ENCODE measurements at regions not wholly inside any gene's neighbourhood (a gene's known extent, or its start where the extent isn't known, plus 50 kb on each side); places are given as distances from the start of the nearest gene placed in this dataset.

DNA sequence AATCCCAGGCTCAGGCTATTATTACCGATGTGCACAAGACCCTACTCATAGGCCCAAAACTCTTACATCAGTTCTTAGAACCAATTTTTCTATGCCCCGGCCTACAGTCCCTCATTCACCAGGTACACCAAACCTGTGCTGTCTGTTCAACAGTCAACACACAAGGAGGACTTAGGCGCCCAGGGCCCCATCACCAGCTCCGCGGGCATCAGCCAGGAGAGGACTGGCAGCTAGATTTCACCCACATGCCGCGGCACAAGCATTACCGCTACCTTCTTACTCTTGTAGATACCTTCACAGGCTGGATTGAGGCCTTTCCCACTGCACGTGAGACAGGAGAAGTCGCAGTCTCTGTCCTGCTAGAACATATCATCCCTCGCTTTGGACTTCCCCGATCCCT lies 962.5 kb downstream of the RPA4 start:
- intact Hi-C loops (cut with micrococcal nuclease): no loop called here
- no peak overlapping the region for H3K4me3 Mint-ChIP-seq
- H3K27me3 Mint-ChIP-seq (ENCODE audit: low read depth): no peaks in the 10 kb centered on the region
- DNase-seq: no peak
- peaks cover 13% of the 10 kb centered on the region for H3K9me3 Mint-ChIP-seq
- H3K27ac Mint-ChIP-seq: no peak overlapping the region
- CTCF ChIA-PET: no interaction called here
- H3K4me1 Mint-ChIP-seq (ENCODE audit: low read depth): no peaks in the 10 kb centered on the region
- H3K36me3 Mint-ChIP-seq (ENCODE audit: low read depth): no peaks in the 10 kb centered on the region

DNA sequence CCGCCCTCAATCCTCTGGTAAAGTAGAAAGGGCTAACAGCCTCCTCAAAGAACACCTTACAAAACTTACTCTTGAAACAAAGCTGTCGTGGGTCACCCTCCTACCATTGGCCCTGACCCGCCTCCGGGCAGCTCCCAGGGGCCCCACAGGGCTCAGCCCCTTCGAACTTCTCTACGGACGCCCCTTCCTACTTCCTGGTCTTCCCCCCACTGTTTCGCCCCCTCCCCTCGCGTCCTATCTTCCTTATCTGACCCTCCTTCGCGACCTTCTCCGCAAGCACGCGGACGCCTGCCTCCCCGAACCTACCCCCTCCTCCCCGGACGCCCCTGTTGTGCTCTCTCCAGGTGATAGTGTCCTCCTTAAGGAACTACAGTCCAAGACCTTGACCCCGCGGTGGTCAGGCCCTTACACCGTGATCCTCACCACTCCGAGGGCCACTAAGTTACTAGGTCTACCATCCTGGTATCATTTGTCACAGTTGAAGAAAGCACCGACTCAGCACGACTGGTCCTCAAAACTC lies 963.1 kb downstream of the RPA4 start:
- H3K36me3 Mint-ChIP-seq (ENCODE audit: low read depth): no peaks in the 10 kb centered on the region
- CTCF ChIA-PET: no interaction called here
- H3K4me3 Mint-ChIP-seq: no peak overlapping the region
- no peaks in the 10 kb centered on the region for H3K4me1 Mint-ChIP-seq (ENCODE audit: low read depth)
- H3K27me3 Mint-ChIP-seq (ENCODE audit: low read depth): no peaks in the 10 kb centered on the region
- intact Hi-C loops (cut with micrococcal nuclease): no loop called here
- peaks cover 13% of the 10 kb centered on the region for H3K9me3 Mint-ChIP-seq
- no peak for DNase-seq
- no peak overlapping the region for H3K27ac Mint-ChIP-seq

DNA sequence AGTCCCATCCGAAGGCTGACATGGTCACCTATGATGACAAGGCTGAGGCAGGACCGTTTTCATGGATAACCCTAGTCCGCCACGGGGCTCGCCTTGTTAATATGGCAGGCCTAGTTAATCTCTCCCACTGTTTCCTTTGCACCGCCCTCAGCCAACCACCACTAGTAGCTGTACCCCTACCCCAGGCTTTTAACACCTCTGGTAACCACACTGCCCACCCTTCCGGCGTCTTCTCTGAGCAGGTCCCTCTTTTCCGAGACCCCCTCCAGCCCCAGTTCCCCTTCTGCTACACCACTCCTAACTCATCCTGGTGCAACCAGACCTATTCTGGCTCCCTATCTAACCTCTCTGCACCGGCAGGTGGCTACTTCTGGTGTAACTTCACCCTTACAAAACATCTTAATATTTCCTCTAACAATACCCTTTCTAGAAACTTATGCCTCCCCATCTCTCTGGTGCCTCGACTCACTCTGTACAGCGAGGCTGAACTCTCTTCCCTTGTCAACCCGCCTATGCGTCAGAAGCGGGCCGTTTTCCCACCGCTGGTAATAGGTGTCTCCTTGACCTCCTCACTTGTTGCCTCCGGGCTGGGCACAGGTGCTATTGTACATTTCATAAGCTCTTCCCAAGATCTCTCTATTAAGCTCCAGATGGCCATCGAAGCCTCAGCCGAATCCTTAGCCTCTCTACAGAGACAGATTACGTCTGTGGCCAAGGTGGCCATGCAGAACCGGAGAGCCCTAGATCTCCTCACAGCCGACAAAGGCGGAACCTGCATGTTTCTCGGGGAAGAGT lies 964.4 kb downstream of the RPA4 start:
- H3K4me3 Mint-ChIP-seq: no peak overlapping the region
- DNase-seq: no peak
- no peaks in the 10 kb centered on the region for H3K27me3 Mint-ChIP-seq (ENCODE audit: low read depth)
- H3K4me1 Mint-ChIP-seq (ENCODE audit: low read depth): no peaks in the 10 kb centered on the region
- intact Hi-C loops (cut with micrococcal nuclease): no loop called here
- CTCF ChIA-PET: no interaction called here
- no peak overlapping the region for H3K27ac Mint-ChIP-seq
- H3K36me3 Mint-ChIP-seq (ENCODE audit: low read depth): no peaks in the 10 kb centered on the region
- H3K9me3 Mint-ChIP-seq: peaks cover 13% of the 10 kb centered on the region

DNA sequence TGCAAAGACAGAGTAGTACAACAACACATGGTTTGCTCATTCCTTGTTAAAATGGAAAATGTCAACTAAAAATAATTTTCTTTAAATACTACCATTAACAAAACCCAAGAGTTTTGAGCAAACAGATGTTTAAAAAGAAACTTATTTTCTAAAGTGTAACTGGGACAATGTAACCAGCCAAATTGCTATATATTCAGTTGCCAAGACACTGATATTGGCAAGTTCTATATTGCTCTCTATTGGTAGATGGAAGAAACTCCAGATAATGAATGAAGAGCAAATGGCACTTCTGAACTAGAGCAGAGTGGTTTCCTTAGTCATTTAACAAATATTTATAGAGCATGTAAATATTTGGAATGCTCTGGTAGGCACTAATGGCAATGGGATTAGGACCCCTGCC lies 966.2 kb downstream of the RPA4 start:
- no peaks in the 10 kb centered on the region for H3K36me3 Mint-ChIP-seq (ENCODE audit: low read depth)
- no peak overlapping the region for H3K4me3 Mint-ChIP-seq
- CTCF ChIA-PET: no interaction called here
- intact Hi-C loops (cut with micrococcal nuclease): no loop called here
- no peak for DNase-seq
- peaks cover 5% of the 10 kb centered on the region for H3K9me3 Mint-ChIP-seq
- no peaks in the 10 kb centered on the region for H3K27me3 Mint-ChIP-seq (ENCODE audit: low read depth)
- no peak overlapping the region for H3K27ac Mint-ChIP-seq
- no peaks in the 10 kb centered on the region for H3K4me1 Mint-ChIP-seq (ENCODE audit: low read depth)

DNA sequence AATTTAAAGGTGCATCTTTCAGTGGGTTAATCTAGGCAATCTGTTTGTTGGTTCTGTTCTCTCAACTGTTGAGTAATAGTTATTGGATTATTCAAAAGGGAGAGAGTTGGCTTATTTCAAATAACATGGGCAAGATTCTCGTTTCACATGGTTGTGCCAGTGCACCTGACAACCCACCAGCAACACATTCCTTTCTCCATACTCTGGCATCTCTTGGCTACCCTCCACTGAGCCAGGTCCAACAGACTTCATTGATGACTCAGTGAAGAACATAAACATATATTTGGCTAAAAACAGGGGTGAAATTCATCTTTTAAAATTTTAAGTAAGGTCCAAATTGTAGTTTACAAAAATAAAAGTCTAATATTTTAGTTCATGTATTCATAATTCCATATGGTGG lies 967.2 kb downstream of the RPA4 start:
- H3K9me3 Mint-ChIP-seq: peaks cover 2% of the 10 kb centered on the region
- DNase-seq: no peak
- intact Hi-C loops (cut with micrococcal nuclease): no loop called here
- no peaks in the 10 kb centered on the region for H3K36me3 Mint-ChIP-seq (ENCODE audit: low read depth)
- no peak overlapping the region for H3K27ac Mint-ChIP-seq
- no peaks in the 10 kb centered on the region for H3K27me3 Mint-ChIP-seq (ENCODE audit: low read depth)
- CTCF ChIA-PET: interaction anchor here (1.2 kb wide), 1 partner anchor 20 kb away, joined by 3 read pairs; no protein-coding TSS in a partner anchor
- no peaks in the 10 kb centered on the region for H3K4me1 Mint-ChIP-seq (ENCODE audit: low read depth)
- H3K4me3 Mint-ChIP-seq: no peak overlapping the region

DNA sequence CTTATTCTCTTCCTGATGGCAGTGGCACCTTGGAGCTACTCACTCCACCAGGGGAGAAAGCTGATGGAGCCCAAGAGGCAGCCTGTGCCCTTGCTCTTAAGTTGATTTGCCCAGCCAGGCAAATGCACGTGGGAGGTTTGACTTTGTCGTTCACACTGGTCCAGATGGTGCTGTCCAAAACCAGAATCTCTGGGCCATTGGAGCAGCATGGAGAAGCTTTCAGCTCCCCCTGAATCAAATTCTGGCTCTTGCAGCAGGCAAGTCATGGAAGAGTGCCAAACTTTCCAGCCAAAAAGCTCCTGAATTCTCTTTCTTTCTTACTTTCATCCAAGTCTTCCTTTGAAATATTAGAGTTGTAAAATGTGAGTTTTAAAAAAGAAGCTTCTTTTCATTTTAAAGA lies 970.4 kb downstream of the RPA4 start:
- DNase-seq: no peak
- Mint-ChIP-seq H3K4me3 (no peak overlapping the region), H3K9me3 (no peaks in the 10 kb centered on the region), H3K4me1 (ENCODE audit: low read depth) (no peaks in the 10 kb centered on the region), H3K36me3 (ENCODE audit: low read depth) (no peaks in the 10 kb centered on the region), H3K27ac (no peak overlapping the region), H3K27me3 (ENCODE audit: low read depth) (no peaks in the 10 kb centered on the region)
- CTCF ChIA-PET: no interaction called here
- intact Hi-C loops (cut with micrococcal nuclease): no loop called here

DNA sequence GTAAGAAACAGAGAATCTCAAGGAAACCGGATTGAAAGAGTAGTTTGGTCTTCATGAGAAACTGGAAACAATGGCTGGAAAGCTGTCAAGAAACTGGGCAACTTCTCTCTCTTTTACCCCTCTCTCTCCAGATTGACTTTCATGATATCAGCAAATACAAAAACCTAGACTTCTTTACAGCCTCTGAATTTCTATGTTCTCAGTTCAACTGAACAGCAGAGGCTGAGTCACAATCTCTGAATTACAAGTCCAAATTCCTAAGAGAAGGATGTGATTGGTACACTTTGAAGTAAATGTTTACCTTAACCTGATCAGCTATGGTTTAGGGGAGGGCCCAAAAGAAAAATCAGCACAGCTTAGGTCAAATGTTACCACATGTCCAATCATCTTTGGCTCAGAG lies 974.9 kb downstream of the RPA4 start:
- intact Hi-C loops (cut with micrococcal nuclease): no loop called here
- H3K27me3 Mint-ChIP-seq (ENCODE audit: low read depth): no peaks in the 10 kb centered on the region
- H3K9me3 Mint-ChIP-seq: no peaks in the 10 kb centered on the region
- CTCF ChIA-PET: no interaction called here
- no peak for DNase-seq
- H3K27ac Mint-ChIP-seq: no peak overlapping the region
- H3K4me3 Mint-ChIP-seq: no peak overlapping the region
- H3K4me1 Mint-ChIP-seq (ENCODE audit: low read depth): no peaks in the 10 kb centered on the region
- H3K36me3 Mint-ChIP-seq (ENCODE audit: low read depth): no peaks in the 10 kb centered on the region

DNA sequence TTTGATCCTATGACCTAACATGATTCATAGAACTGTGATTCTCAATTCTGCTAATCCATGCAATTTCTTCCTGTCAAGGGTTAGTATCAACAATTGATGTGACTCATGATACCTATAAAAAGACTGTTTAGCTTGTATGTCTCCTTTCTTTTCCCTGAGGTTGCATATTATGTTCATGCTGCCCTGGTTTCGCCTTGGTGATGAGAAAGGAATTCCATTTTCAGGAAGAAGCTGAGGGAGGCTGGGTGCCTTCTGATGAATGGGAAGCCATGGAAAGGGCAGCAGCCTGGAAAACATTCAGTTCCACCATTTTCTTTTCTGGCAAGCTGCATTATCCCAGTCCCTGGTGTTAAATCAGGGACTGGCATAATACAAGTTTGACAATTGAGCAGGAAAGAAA lies 976.5 kb downstream of the RPA4 start:
- Mint-ChIP-seq H3K27me3 (ENCODE audit: low read depth) (no peaks in the 10 kb centered on the region), H3K36me3 (ENCODE audit: low read depth) (no peaks in the 10 kb centered on the region), H3K4me3 (no peak overlapping the region), H3K4me1 (ENCODE audit: low read depth) (no peaks in the 10 kb centered on the region), H3K27ac (no peak overlapping the region), H3K9me3 (no peaks in the 10 kb centered on the region)
- intact Hi-C loops (cut with micrococcal nuclease): no loop called here
- no peak for DNase-seq
- CTCF ChIA-PET: no interaction called here

DNA sequence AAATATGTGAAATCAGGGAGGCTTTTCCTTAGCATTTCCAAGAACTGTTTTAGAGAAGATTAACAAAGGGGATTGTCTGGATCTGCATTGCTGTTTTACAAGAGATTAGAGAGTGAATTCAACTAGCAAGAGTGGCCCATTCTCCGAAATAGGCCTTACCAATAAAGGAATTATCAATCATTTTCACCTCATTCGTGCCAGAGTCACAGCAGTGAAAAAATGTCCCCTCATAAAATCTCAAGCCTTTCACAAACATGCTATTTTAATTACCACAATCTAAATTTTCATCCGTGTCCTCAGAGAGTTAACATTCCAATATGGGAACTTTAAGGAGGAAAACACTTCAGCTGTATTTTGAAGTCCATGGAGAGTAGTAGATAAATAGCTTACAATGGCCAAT lies 979.6 kb downstream of the RPA4 start:
- H3K4me1 Mint-ChIP-seq (ENCODE audit: low read depth): no peaks in the 10 kb centered on the region
- intact Hi-C loops (cut with micrococcal nuclease): no loop called here
- H3K4me3 Mint-ChIP-seq: no peak overlapping the region
- CTCF ChIA-PET: no interaction called here
- no peak overlapping the region for H3K27ac Mint-ChIP-seq
- DNase-seq: no peak
- no peaks in the 10 kb centered on the region for H3K27me3 Mint-ChIP-seq (ENCODE audit: low read depth)
- no peaks in the 10 kb centered on the region for H3K36me3 Mint-ChIP-seq (ENCODE audit: low read depth)
- H3K9me3 Mint-ChIP-seq: no peaks in the 10 kb centered on the region

DNA sequence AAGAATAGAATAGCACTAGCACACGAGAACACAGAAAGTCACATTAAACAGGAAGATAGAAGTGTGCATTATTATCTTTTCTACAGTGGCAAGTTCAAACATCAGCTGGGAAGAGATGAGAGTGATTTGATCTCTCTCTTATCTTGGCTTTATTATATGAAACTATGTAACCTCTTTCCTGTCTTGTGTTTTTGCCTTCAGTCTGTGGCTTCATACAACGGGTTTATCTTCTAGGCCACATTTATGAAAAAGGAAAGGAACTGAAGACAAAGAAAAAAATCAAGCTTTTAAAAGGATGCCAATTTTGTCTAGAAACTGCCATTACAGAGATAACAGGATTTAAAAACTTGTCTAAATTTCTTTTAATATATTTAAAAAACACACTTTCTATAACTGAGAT lies 983.6 kb downstream of the RPA4 start:
- Mint-ChIP-seq H3K4me3 (no peak overlapping the region), H3K9me3 (peaks cover 2% of the 10 kb centered on the region), H3K27me3 (ENCODE audit: low read depth) (no peaks in the 10 kb centered on the region), H3K27ac (no peak overlapping the region), H3K36me3 (ENCODE audit: low read depth) (no peaks in the 10 kb centered on the region), H3K4me1 (ENCODE audit: low read depth) (no peaks in the 10 kb centered on the region)
- no peak for DNase-seq
- intact Hi-C loops (cut with micrococcal nuclease): no loop called here
- CTCF ChIA-PET: no interaction called here

DNA sequence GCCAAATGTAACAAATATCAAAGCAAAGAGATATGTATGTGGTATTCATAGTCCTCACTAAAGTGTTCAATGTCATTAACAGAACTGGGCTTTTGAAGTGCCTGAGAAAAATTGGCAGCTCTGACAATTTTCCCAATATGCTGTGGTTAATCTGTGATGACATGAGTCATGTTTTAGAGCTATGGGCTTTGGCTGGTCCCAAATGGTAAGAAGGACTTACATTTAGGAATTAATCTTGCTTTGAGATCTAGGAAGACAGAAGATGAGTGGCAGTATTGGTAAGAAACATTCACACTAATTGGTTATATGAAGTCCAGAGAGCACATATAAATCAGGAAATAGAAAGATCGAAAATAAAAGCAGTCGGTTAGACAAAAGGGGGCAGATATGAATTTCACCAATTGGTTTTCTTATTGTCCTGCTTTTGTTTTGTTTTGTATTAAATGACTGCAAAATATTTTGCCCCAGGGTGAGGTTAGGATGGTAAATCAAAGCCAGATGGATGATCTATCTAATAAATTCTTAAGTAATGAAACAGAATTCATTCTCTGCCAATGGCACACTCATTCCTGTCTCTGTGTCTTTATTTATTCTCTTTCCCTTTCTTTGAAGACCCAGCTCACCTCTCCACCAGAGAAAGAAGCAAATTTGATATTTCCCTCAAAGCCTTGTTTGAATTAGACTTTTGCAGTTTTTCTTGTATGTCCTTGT lies 993.1 kb downstream of the RPA4 start:
- Mint-ChIP-seq H3K4me3 (no peak overlapping the region), H3K36me3 (ENCODE audit: low read depth) (no peaks in the 10 kb centered on the region), H3K27me3 (ENCODE audit: low read depth) (no peaks in the 10 kb centered on the region), H3K9me3 (no peaks in the 10 kb centered on the region), H3K4me1 (ENCODE audit: low read depth) (no peaks in the 10 kb centered on the region), H3K27ac (no peak overlapping the region)
- intact Hi-C loops (cut with micrococcal nuclease): no loop called here
- CTCF ChIA-PET: no interaction called here
- no peak for DNase-seq

DNA sequence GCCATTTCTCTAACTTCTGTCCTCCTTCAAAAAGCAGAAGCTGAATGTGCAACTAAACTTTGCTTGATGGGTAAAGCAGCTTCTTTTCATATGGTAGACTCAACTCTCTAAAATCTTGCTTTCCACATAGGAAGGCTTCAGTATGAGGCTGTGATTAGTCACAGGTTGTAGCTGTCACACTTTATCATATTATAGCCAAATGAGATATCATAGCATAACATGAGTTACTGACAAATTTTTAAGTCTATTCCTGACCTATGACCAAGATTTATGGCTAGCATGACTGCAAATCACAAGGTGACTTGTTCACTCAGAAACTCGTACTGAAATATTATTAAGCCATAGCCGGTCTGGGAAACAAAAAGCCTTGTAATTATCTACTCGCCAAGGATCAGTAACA lies 998.6 kb downstream of the RPA4 start:
- no peak overlapping the region for H3K4me3 Mint-ChIP-seq
- no peaks in the 10 kb centered on the region for H3K27me3 Mint-ChIP-seq (ENCODE audit: low read depth)
- no peak overlapping the region for H3K27ac Mint-ChIP-seq
- no peaks in the 10 kb centered on the region for H3K9me3 Mint-ChIP-seq
- intact Hi-C loops (cut with micrococcal nuclease): no loop called here
- H3K4me1 Mint-ChIP-seq (ENCODE audit: low read depth): no peaks in the 10 kb centered on the region
- CTCF ChIA-PET: no interaction called here
- no peak for DNase-seq
- H3K36me3 Mint-ChIP-seq (ENCODE audit: low read depth): no peaks in the 10 kb centered on the region

DNA sequence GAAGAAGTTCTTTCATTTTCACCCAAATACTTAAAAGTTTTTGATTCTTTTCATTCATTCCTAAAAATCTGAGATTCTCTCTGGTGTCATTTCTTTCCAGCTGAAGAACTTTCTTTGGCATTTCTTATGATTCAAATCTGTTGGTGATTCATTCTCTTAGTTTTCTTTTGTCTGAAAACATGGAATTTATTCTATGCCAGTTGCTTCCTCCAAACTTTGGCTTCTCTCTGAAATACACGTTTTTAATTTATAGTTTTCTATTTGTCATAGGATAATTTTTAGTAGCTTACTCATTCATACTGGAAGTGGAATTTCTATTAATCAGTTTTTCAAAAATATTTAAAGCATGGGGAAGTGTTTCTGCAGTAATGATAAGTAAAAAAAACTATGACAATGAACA lies 1012.0 kb downstream of the RPA4 start:
- no peak for DNase-seq

More for the DNA sequence above, 1012.0 kb downstream of the RPA4 start:
- intact Hi-C loops (cut with micrococcal nuclease): no loop called here
- Mint-ChIP-seq H3K27ac (no peak overlapping the region), H3K4me1 (ENCODE audit: low read depth) (no peaks in the 10 kb centered on the region), H3K9me3 (peaks cover 5% of the 10 kb centered on the region), H3K4me3 (no peak overlapping the region), H3K27me3 (ENCODE audit: low read depth) (no peaks in the 10 kb centered on the region), H3K36me3 (ENCODE audit: low read depth) (no peaks in the 10 kb centered on the region)
- CTCF ChIA-PET: no interaction called here

Data from activated naive CD4-positive, alpha-beta T cell treated with anti-CD3 and anti-CD28 coated beads for 36 hours (primary cell).